Panc1 (cell line): ENCODE measurements at regions not wholly inside any gene's neighbourhood (a gene's known extent, or its start where the extent isn't known, plus 50 kb on each side); places are given as distances from the start of the nearest gene placed in this dataset.
"Not testable (repeated sequence)": the region's sequence is repeated elsewhere in the genome, so short reads cannot be mapped to it uniquely, and the experiment has no call there.

Source experiments
- ATAC-seq: fragments of 200-7000 bp; cut with Tn5 transposase; 2 replicates; pipeline ENCODE4 v1.9.1; 2020; ENCODE audit warnings: mild to moderate bottlenecking, moderate library complexity
- BruUV-seq: library from RNA; stranded (reverse); fragments of 400-500 nt; replicated peaks from 2 replicates; lab custom pipeline; 2021; lab: Mats Ljungman, UMichigan
- CTCF ChIA-PET: fragments of 300-600 bp; sonication (Branson Sonifier 250); formaldehyde crosslinking; loops from one replicate; lab custom pipeline; 2022; ENCODE audit warnings: antibody characterized with exemption; lab: Charles Lee
- POLR2A ChIA-PET: fragments of 300-600 bp; sonication (Branson Sonifier 250); formaldehyde crosslinking; loops from one replicate; lab custom pipeline; 2022; ENCODE audit warnings: antibody characterized with exemption; lab: Charles Lee
- DNase-seq: peaks from one replicate; pipeline ENCODE4 v3.0.0-alpha.2; 2010; ENCODE audit warnings: low read depth, low spot score
- H3K27ac ChIP-seq: 2 replicates; pipeline ENCODE4 v1.5.1; 2011; ENCODE audit warnings: mild to moderate bottlenecking, low read length, inconsistent platforms
- H3K27me3 ChIP-seq: fragments of 200-500 bp; sonication (Bioruptor generic); 2 replicates; pipeline ENCODE4 v1.6.0; 2014; ENCODE audit warnings: low read length, inconsistent platforms; ENCODE audit not compliant: control insufficient read depth, insufficient read depth
- H3K36me3 ChIP-seq: fragments of 200-500 bp; sonication (Bioruptor generic); 2 replicates; pipeline ENCODE4 v1.5.1; 2014; ENCODE audit warnings: inconsistent platforms, mild to moderate bottlenecking, low read length, moderate library complexity; ENCODE audit not compliant: control insufficient read depth, insufficient read depth
- H3K4me1 ChIP-seq: 2 replicates; pipeline ENCODE4 v1.5.1; 2011; ENCODE audit warnings: inconsistent platforms, mild to moderate bottlenecking, low read length, moderate library complexity; ENCODE audit not compliant: control insufficient read depth, insufficient read depth
- H3K4me3 ChIP-seq, 2 experiments: 2 replicates each; pipeline ENCODE4 v1.5.1; 2011 to 2012; ENCODE audit warnings: low read depth in 2 of 2, low read length in 2 of 2, mild to moderate bottlenecking in 2 of 2, inconsistent platforms in 1 of 2, moderate library complexity in 1 of 2
- H3K9me3 ChIP-seq: fragments of 200-500 bp; sonication (Bioruptor generic); 2 replicates; pipeline ENCODE4 v1.5.1; 2014; ENCODE audit warnings: low read depth, mild to moderate bottlenecking, inconsistent platforms, low read length, moderate library complexity; ENCODE audit not compliant: control insufficient read depth, insufficient read depth
- POLR2AphosphoS5 ChIP-seq: IDR thresholded peaks from 2 replicates; pipeline ENCODE4 v1.6.1; 2012; ENCODE audit warnings: mild to moderate bottlenecking, low read depth, low read length, moderate library complexity
- SIN3A ChIP-seq: IDR thresholded peaks from 2 replicates; pipeline ENCODE4 v1.6.1; 2012; ENCODE audit warnings: low read depth, mild to moderate bottlenecking, low read length, moderate library complexity, borderline replicate concordance; ENCODE audit not compliant: insufficient read depth
- TCF7L2 ChIP-seq: IDR thresholded peaks from 2 replicates; pipeline ENCODE4 v1.6.1; 2011; ENCODE audit warnings: mild to moderate bottlenecking, low read depth, low read length, inconsistent platforms
- in situ Hi-C: cut with HindIII; loops from 2 replicates; pipeline ENCODE4 v1.10.0; 2016; ENCODE audit warnings: low sequenced_read_pairs, low pct_unique_long_range_greater_than_20kb
- intact Hi-C: fragments of 100-400 bp; cut with micrococcal nuclease; formaldehyde crosslinking; loops from one replicate; pipeline ENCODE4 v1.10.0; 2022; ENCODE audit not compliant: unreplicated experiment
- TF ChIP-seq, protein P1 (sequence below), 2 experiments: IDR thresholded peaks; 2 replicates each; pipeline ENCODE4 v1.6.1; 2011 to 2012; ENCODE audit warnings: low read depth in 2 of 2, control low read depth in 1 of 2, low read length in 1 of 2, mild to moderate bottlenecking in 1 of 2, moderate library complexity in 1 of 2; ENCODE audit not compliant: insufficient read depth in 1 of 2
- TF ChIP-seq, protein P2 (sequence below): fragments of 450-650 bp; IDR thresholded peaks from 2 replicates; pipeline ENCODE4 v1.5.1; 2017; ENCODE audit warnings: mild to moderate bottlenecking

DNA sequence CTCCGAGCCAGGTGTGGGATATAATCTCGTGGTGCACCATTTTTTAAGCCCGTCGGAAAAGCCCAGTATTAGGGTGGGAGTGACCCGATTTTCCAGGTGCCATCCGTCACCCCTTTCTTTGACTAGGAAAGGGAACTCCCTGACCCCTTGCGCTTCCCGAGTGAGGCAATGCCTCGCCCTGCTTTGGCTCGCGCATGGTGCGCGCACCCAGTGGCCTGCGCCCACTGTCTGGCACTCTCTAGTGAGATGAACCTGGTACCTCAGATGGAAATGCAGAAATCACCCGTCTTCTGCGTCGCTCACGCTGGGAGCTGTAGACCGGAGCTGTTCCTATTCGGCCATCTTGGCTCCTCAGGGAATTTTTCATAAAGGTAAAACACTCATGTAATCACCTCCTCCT lies 63.9 kb downstream of the RWDD3 start:
- in situ Hi-C loops, H3K36me3 ChIP-seq, H3K27ac ChIP-seq, H3K27me3 ChIP-seq, POLR2A ChIA-PET, ATAC-seq, H3K9me3 ChIP-seq, H3K4me1 ChIP-seq, intact Hi-C loops, CTCF ChIA-PET, BruUV-seq, H3K4me3 ChIP-seq, DNase-seq: not testable (repeated sequence)

DNA sequence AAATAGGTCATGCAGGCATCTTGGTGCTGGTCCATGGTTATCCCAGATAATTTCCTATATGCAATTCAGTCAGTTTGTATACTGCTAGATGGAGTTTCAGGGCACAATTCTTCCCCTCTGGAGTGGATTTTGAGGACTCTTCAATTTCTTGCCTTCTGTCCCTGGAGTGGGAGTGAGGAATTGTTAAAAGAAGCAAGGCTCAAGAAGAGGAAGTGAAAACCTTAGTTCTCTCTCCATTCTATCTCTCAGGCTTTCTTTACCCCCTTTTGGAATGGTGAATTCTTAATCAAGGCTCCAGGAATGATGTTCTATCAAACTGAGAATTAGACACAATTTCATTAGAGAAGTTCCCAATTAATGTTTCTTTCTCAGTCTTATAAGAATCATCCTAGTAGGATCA lies 67.1 kb downstream of the RWDD3 start:
- intact Hi-C loops (no loop called here), in situ Hi-C loops (no loop called here)
- Histone ChIP-seq H3K27me3 (no peaks in the 10 kb centered on the region), H3K4me3 (no peak overlapping the region), H3K27ac (no peak overlapping the region), H3K9me3 (no peaks in the 10 kb centered on the region), H3K36me3 (no peaks in the 10 kb centered on the region), H3K4me1 (no peaks in the 10 kb centered on the region)
- DNase-seq = no peak
- TF ChIP-seq TCF7L2 (no peak), SIN3A (no peak), POLR2AphosphoS5 (no peak)
- TF ChIP-seq, protein P1, sequence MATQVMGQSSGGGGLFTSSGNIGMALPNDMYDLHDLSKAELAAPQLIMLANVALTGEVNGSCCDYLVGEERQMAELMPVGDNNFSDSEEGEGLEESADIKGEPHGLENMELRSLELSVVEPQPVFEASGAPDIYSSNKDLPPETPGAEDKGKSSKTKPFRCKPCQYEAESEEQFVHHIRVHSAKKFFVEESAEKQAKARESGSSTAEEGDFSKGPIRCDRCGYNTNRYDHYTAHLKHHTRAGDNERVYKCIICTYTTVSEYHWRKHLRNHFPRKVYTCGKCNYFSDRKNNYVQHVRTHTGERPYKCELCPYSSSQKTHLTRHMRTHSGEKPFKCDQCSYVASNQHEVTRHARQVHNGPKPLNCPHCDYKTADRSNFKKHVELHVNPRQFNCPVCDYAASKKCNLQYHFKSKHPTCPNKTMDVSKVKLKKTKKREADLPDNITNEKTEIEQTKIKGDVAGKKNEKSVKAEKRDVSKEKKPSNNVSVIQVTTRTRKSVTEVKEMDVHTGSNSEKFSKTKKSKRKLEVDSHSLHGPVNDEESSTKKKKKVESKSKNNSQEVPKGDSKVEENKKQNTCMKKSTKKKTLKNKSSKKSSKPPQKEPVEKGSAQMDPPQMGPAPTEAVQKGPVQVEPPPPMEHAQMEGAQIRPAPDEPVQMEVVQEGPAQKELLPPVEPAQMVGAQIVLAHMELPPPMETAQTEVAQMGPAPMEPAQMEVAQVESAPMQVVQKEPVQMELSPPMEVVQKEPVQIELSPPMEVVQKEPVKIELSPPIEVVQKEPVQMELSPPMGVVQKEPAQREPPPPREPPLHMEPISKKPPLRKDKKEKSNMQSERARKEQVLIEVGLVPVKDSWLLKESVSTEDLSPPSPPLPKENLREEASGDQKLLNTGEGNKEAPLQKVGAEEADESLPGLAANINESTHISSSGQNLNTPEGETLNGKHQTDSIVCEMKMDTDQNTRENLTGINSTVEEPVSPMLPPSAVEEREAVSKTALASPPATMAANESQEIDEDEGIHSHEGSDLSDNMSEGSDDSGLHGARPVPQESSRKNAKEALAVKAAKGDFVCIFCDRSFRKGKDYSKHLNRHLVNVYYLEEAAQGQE (IDR thresholded peaks at IDR 0.05; ENCODE audit: insufficient read depth in 1 of 2, low read depth in 2 of 2, low read length in 1 of 2) = no peak
- TF ChIP-seq, protein P2, sequence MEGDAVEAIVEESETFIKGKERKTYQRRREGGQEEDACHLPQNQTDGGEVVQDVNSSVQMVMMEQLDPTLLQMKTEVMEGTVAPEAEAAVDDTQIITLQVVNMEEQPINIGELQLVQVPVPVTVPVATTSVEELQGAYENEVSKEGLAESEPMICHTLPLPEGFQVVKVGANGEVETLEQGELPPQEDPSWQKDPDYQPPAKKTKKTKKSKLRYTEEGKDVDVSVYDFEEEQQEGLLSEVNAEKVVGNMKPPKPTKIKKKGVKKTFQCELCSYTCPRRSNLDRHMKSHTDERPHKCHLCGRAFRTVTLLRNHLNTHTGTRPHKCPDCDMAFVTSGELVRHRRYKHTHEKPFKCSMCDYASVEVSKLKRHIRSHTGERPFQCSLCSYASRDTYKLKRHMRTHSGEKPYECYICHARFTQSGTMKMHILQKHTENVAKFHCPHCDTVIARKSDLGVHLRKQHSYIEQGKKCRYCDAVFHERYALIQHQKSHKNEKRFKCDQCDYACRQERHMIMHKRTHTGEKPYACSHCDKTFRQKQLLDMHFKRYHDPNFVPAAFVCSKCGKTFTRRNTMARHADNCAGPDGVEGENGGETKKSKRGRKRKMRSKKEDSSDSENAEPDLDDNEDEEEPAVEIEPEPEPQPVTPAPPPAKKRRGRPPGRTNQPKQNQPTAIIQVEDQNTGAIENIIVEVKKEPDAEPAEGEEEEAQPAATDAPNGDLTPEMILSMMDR = no peak
- BruUV-seq = no TSS peak
- CTCF ChIA-PET = no interaction called here
- ATAC-seq = no peak
- POLR2A ChIA-PET = no interaction called here

DNA sequence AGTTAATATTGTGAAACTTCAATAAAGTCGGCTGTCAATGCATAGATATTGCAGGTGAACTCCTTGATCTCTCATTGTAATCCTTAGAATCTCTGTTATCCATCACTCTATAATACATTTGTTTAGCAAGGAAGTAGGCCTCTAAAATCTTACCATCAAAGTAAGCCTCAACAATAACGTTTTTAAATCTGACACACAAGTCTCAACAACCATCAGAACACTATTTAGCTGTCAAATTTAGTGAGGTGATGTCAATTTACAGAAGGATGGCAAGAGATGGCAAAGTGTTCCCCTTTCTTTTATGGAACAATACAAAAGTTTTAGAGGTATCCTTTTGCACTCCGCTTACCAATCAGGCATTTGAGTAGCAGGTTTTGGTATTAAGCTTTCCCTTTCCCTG lies 67.6 kb downstream of the RWDD3 start:
- Histone ChIP-seq H3K27me3 (no peaks in the 10 kb centered on the region), H3K4me1 (no peaks in the 10 kb centered on the region), H3K9me3 (no peaks in the 10 kb centered on the region), H3K36me3 (no peaks in the 10 kb centered on the region), H3K4me3 (no peak overlapping the region), H3K27ac (no peak overlapping the region)
- intact Hi-C loops = no loop called here
- CTCF ChIA-PET = no interaction called here
- POLR2A ChIA-PET = no interaction called here
- in situ Hi-C loops = no loop called here
- no peak for TF ChIP-seq TCF7L2
- TF ChIP-seq, protein P1 (IDR thresholded peaks at IDR 0.05; ENCODE audit: insufficient read depth in 1 of 2, low read depth in 2 of 2, low read length in 1 of 2) = no peak
- TF ChIP-seq POLR2AphosphoS5 = no peak
- TF ChIP-seq, protein P2 = no peak
- no TSS peak for BruUV-seq
- DNase-seq = no peak
- ATAC-seq = no peak
